Neural progenitor cell (in vitro differentiated cells): ENCODE measurements at regions not wholly inside any gene's neighbourhood (a gene's known extent, or its start where the extent isn't known, plus 50 kb on each side); places are given as distances from the start of the nearest gene placed in this dataset.

Source experiments
- DNase-seq: peaks from one replicate; pipeline ENCODE4 v3.0.0-alpha.2; 2016; ENCODE audit warnings: low spot score
- H2AFZ ChIP-seq: fragments of 200-600 bp; sonication (generic); replicated peaks from 2 replicates; pipeline ENCODE4 v1.6.1; 2016; ENCODE audit warnings: antibody characterized with exemption
- H3F3A ChIP-seq: fragments of 200-600 bp; sonication (generic); 2 replicates; pipeline ENCODE4 v1.6.1; 2016; ENCODE audit warnings: antibody characterized with exemption, low read depth
- H3K27ac ChIP-seq: fragments of 200-600 bp; sonication (generic); 2 replicates; pipeline ENCODE4 v1.5.1; 2016; ENCODE audit warnings: mild to moderate bottlenecking
- H3K27me3 ChIP-seq: fragments of 200-600 bp; sonication (generic); 2 replicates; pipeline ENCODE4 v1.6.1; 2016; ENCODE audit warnings: mild to moderate bottlenecking, moderate library complexity
- H3K36me3 ChIP-seq: fragments of 200-600 bp; sonication (generic); 2 replicates; pipeline ENCODE4 v1.5.1; 2016
- H3K4me1 ChIP-seq: fragments of 200-600 bp; sonication (generic); 2 replicates; pipeline ENCODE4 v1.6.1; 2016; ENCODE audit warnings: mixed run types
- H3K4me2 ChIP-seq: fragments of 200-600 bp; sonication (generic); 2 replicates; pipeline ENCODE4 v1.6.1; 2016
- H3K4me3 ChIP-seq: fragments of 200-600 bp; sonication (generic); 2 replicates; pipeline ENCODE4 v1.5.1; 2016
- H3K79me2 ChIP-seq: fragments of 200-600 bp; sonication (generic); 2 replicates; pipeline ENCODE4 v1.6.1; 2016; ENCODE audit warnings: low read depth
- H3K9ac ChIP-seq: fragments of 200-600 bp; sonication (generic); 2 replicates; pipeline ENCODE4 v1.6.1; 2016
- H3K9me3 ChIP-seq: fragments of 200-600 bp; sonication (generic); 2 replicates; pipeline ENCODE4 v1.5.1; 2016; ENCODE audit warnings: low read depth
- H4K20me1 ChIP-seq: fragments of 200-600 bp; sonication (generic); 2 replicates; pipeline ENCODE4 v1.6.1; 2016; ENCODE audit warnings: low read depth
- H3K27ac Mint-ChIP-seq: 3 replicates; pipeline ENCODE4 v1.8.0; 2021; ENCODE audit warnings: mixed read lengths
- H3K27me3 Mint-ChIP-seq: 2 replicates; pipeline ENCODE4 v1.8.0; 2022; ENCODE audit warnings: low read depth, mild to moderate bottlenecking, inconsistent platforms, moderate library complexity, mixed read lengths; ENCODE audit not compliant: insufficient read depth
- H3K36me3 Mint-ChIP-seq: 3 replicates; pipeline ENCODE4 v1.8.0; 2021; ENCODE audit warnings: mixed read lengths
- H3K4me1 Mint-ChIP-seq: 3 replicates; pipeline ENCODE4 v1.8.0; 2021; ENCODE audit warnings: mixed read lengths
- H3K4me3 Mint-ChIP-seq: 3 replicates; pipeline ENCODE4 v1.8.0; 2021; ENCODE audit warnings: mild to moderate bottlenecking, moderate library complexity, mixed read lengths
- H3K9me3 Mint-ChIP-seq: 3 replicates; pipeline ENCODE4 v1.8.0; 2020; ENCODE audit warnings: mixed read lengths
- EZH2 ChIP-seq: fragments of 200-600 bp; sonication (generic); IDR thresholded peaks from 2 replicates; pipeline ENCODE4 v1.6.1; 2017; ENCODE audit warnings: antibody characterized with exemption, mild to moderate bottlenecking, moderate library complexity
- EZH2phosphoT487 ChIP-seq: fragments of 200-600 bp; sonication (generic); IDR thresholded peaks from 2 replicates; pipeline ENCODE4 v1.6.1; 2017; ENCODE audit warnings: antibody characterized with exemption
- TF ChIP-seq, protein P1 (sequence below): fragments of 200-600 bp; sonication (generic); IDR thresholded peaks from 2 replicates; pipeline ENCODE4 v1.5.1; 2017; ENCODE audit warnings: antibody characterized with exemption, mild to moderate bottlenecking

DNA sequence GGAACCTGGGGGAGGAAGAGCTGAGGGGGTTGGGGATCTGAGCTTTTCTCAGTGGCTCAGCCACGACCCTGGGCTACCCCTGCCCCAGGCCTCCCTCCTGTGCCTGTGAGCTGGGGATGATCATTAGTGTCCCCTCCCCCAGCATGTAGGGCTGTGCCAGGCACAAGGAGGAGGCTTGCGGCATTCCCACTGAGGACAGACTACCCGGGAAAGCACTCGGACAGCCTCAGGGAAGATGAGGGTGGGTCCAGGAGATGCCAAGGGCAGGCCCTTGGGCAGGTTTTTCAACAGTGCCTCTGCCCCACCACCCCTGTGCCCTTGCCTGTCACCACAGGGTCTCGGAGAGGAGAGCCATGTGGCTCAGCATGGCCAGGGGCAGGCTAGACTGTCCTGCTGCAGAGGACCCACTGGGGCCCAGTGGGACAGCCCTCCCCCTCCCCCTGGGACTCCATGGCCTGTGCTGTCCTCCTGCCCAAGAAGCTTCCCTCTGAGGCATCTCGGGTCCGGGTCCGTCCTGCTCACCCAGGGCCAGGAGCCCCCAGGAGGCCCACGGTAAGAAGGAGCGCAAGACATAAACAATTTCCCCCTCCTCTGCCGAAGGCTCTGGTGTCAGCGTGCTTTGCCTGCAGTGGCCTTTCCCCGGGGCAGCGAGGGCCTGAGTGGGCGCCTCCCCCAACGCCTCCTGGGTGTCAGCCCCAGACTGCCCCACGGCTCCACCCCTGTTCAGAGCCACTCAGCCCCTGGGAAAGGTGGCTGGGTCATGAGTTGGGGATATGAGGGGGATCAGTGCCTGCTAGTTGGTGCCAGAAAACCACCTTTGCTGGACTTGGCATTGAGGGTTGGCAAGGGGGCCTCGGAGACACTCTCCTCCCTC is 192.5 kb downstream of the GOLGA6L6 start:
- H3K27me3 ChIP-seq: no peaks in the 10 kb centered on the region
- H3F3A ChIP-seq: no peaks in the 10 kb centered on the region
- H3K36me3 ChIP-seq: no peaks in the 10 kb centered on the region
- H3K27ac Mint-ChIP-seq: no peak overlapping the region
- H3K79me2 ChIP-seq: no peaks in the 10 kb centered on the region
- DNase-seq: no peak
- H3K9me3 ChIP-seq: peaks cover 79% of the 10 kb centered on the region
- H3K36me3 Mint-ChIP-seq: peaks cover 7% of the 10 kb centered on the region
- H3K27me3 Mint-ChIP-seq: peaks cover 12% of the 10 kb centered on the region
- H2AFZ ChIP-seq: no peak overlapping the region
- H3K4me1 ChIP-seq: no peaks in the 10 kb centered on the region
- no peak overlapping the region for H3K4me3 ChIP-seq
- no peaks in the 10 kb centered on the region for H3K4me1 Mint-ChIP-seq
- no peak overlapping the region for H3K27ac ChIP-seq
- H3K4me3 Mint-ChIP-seq: no peak overlapping the region
- no peak overlapping the region for H3K9ac ChIP-seq
- H4K20me1 ChIP-seq: no peaks in the 10 kb centered on the region
- no peak overlapping the region for H3K4me2 ChIP-seq
- no peak for TF ChIP-seq EZH2
- TF ChIP-seq, protein P1, sequence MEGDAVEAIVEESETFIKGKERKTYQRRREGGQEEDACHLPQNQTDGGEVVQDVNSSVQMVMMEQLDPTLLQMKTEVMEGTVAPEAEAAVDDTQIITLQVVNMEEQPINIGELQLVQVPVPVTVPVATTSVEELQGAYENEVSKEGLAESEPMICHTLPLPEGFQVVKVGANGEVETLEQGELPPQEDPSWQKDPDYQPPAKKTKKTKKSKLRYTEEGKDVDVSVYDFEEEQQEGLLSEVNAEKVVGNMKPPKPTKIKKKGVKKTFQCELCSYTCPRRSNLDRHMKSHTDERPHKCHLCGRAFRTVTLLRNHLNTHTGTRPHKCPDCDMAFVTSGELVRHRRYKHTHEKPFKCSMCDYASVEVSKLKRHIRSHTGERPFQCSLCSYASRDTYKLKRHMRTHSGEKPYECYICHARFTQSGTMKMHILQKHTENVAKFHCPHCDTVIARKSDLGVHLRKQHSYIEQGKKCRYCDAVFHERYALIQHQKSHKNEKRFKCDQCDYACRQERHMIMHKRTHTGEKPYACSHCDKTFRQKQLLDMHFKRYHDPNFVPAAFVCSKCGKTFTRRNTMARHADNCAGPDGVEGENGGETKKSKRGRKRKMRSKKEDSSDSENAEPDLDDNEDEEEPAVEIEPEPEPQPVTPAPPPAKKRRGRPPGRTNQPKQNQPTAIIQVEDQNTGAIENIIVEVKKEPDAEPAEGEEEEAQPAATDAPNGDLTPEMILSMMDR: no peak
- H3K9me3 Mint-ChIP-seq: no peaks in the 10 kb centered on the region

DNA sequence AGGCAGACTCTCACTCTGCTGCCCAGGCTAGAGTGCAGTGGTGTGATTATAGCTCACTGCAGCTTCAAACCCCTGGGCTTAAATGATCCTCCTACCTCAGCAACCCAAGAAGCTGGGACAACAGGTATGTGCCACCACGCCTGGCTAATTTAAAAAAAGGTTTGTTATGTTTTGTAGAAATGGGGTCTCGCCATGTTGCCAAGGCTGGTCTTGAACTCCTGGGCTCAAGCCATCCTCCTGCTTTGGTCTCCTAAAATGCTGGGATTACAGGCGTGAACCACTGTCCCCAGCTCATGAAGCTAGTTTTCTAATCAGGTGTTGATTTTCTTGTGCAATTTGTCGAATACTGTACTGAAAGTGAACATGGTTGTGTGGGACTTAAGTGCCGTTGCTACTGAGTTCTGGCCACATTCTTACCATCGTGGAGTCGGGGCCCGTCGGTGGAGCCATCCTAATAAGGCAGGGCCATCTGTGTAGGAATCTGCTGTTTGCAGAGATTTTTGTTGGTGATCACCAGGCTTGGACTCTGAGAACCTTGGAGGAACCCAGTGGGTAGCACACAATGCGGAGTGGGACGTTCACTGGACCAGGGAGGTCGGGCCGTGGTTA is 193.2 kb downstream of the GOLGA6L6 start:
- H2AFZ ChIP-seq: no peak overlapping the region
- Mint-ChIP-seq H3K27me3 (peaks cover 12% of the 10 kb centered on the region), H3K4me3 (no peak overlapping the region), H3K9me3 (no peaks in the 10 kb centered on the region), H3K36me3 (peaks cover 7% of the 10 kb centered on the region), H3K4me1 (no peaks in the 10 kb centered on the region), H3K27ac (no peak overlapping the region)
- no peaks in the 10 kb centered on the region for H3K36me3 ChIP-seq
- no peak for DNase-seq
- TF ChIP-seq EZH2: no peak
- TF ChIP-seq, protein P1: no peak
- TF ChIP-seq EZH2phosphoT487: no peak
- no peak overlapping the region for H3K27ac ChIP-seq
- no peaks in the 10 kb centered on the region for H4K20me1 ChIP-seq
- no peak overlapping the region for H3K9ac ChIP-seq
- no peaks in the 10 kb centered on the region for H3K79me2 ChIP-seq
- no peaks in the 10 kb centered on the region for H3K4me1 ChIP-seq
- peaks cover 74% of the 10 kb centered on the region for H3K9me3 ChIP-seq
- H3K4me2 ChIP-seq: no peak overlapping the region
- H3F3A ChIP-seq: no peaks in the 10 kb centered on the region
- no peak overlapping the region for H3K4me3 ChIP-seq
- H3K27me3 ChIP-seq: no peaks in the 10 kb centered on the region

DNA sequence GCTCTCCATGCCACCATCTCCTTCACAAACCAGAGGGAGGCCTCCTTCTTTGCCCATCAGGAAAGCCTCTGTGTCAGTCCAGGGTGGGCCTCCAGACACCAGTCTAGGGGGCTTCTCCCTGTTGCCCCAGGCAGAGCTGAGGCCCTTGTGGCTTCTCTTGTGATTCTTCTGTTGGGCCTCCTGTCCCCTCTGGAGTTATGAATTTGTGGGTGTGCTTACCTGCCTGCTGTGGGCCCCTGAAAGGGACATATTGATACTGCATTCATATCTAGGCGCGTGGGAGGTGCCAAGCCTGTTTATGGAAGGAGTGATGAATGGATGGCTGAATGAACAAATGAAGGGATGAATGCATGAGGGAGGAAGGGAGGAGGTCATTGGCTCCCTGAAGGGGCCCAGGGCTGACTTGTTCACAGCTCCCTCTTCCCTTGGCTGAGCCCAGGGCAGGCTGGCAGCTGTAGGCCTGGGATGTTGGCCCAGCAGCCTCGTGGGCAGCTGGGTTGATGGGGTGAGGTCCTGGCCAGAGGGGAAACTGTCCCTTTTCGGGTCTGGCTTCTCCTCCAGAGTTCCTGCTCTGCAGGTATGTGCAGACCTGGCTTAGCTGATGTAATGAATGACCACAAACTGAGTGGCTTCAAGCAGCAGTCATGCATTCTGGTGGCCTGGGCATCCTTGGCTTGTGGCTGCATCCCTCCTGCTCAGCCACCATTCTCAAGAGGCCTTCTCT is 195.4 kb downstream of the GOLGA6L6 start:
- no peaks in the 10 kb centered on the region for H4K20me1 ChIP-seq
- no peak overlapping the region for H3K27ac Mint-ChIP-seq
- no peaks in the 10 kb centered on the region for H3K4me1 Mint-ChIP-seq
- H3K4me2 ChIP-seq: no peak overlapping the region
- H3K27me3 ChIP-seq: no peaks in the 10 kb centered on the region
- H3K36me3 ChIP-seq: no peaks in the 10 kb centered on the region
- H3K79me2 ChIP-seq: no peaks in the 10 kb centered on the region
- H3F3A ChIP-seq: no peaks in the 10 kb centered on the region
- no peak overlapping the region for H3K4me3 ChIP-seq
- no peak overlapping the region for H3K9ac ChIP-seq
- H3K27me3 Mint-ChIP-seq: peaks cover 9% of the 10 kb centered on the region
- peaks cover 4% of the 10 kb centered on the region for H3K36me3 Mint-ChIP-seq
- H3K4me1 ChIP-seq: no peaks in the 10 kb centered on the region
- H3K9me3 ChIP-seq: peaks cover 57% of the 10 kb centered on the region
- TF ChIP-seq EZH2phosphoT487 (no peak), EZH2 (no peak)
- TF ChIP-seq, protein P1: no peak
- DNase-seq: no peak
- H3K4me3 Mint-ChIP-seq: no peak overlapping the region
- no peak overlapping the region for H2AFZ ChIP-seq
- H3K9me3 Mint-ChIP-seq: no peaks in the 10 kb centered on the region
- H3K27ac ChIP-seq: no peak overlapping the region
